ENCODE measurements at regions not wholly inside any gene's neighbourhood (a gene's known extent, or its start where the extent isn't known, plus 50 kb on each side); places are given as distances from the start of the nearest gene placed in this dataset.

GRCh38 chr5:163373436-163374084, 63.8 kb upstream of the CCNG1 start:
- Histone ChIP-seq H3K4me2 (ENCODE audit: insufficient read depth, low read length) (no peak overlapping the region), H3K36me3 (ENCODE audit: control insufficient read depth in 2 of 2, extremely low read depth in 1 of 2, insufficient read depth in 2 of 2, low read length in 2 of 2) (no peaks in the 10 kb centered on the region), H3K27me3 (ENCODE audit: control insufficient read depth in 2 of 2, insufficient read depth in 2 of 2, low read length in 2 of 2) (no peaks in the 10 kb centered on the region), H3K27ac (ENCODE audit: insufficient read depth, low read depth, low read length) (no peak overlapping the region), H3K79me2 (ENCODE audit: control insufficient read depth, insufficient read depth, low read length) (no peaks in the 10 kb centered on the region), H3K9ac (replicated peaks; ENCODE audit: extremely low read depth, insufficient read depth, low read length) (no peak overlapping the region), H3K9me3 (replicated peaks; ENCODE audit: control insufficient read depth, insufficient read depth, low read length) (no peaks in the 10 kb centered on the region), H3K4me3 (replicated peaks in 1 of 3; ENCODE audit: insufficient read depth in 1 of 3, low read depth in 1 of 3, low read length in 3 of 3) (no peak overlapping the region), H4K20me1 (replicated peaks; ENCODE audit: control insufficient read depth, extremely low read depth, insufficient read depth, low read length) (no peaks in the 10 kb centered on the region), H3K4me1 (ENCODE audit: control insufficient read depth, extremely low read depth, insufficient read depth, low read length) (no peaks in the 10 kb centered on the region), H2AFZ (ENCODE audit: low read depth, low read length) (no peak overlapping the region), H3K9me1 (replicated peaks; ENCODE audit: control insufficient read depth, extremely low read depth, insufficient read depth, low read length) (no peaks in the 10 kb centered on the region)
- no peak for TF ChIP-seq POLR2A (IDR thresholded peaks at IDR 0.05; ENCODE audit: low read depth, low read length)
- TF ChIP-seq GATA2 (IDR thresholded peaks at IDR 0.05; ENCODE audit: insufficient read depth, insufficient read length, low read depth, low read length) = no peak
- TF ChIP-seq MYC (IDR thresholded peaks at IDR 0.05; ENCODE audit: low read depth, low read length) = no peak
- no peak for TF ChIP-seq EZH2 (IDR thresholded peaks at IDR 0.05; ENCODE audit: borderline replicate concordance, low read depth, low read length, severe bottlenecking)
- TF ChIP-seq, protein P1, sequence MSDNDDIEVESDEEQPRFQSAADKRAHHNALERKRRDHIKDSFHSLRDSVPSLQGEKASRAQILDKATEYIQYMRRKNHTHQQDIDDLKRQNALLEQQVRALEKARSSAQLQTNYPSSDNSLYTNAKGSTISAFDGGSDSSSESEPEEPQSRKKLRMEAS (IDR thresholded peaks at IDR 0.05; ENCODE audit: insufficient read depth, insufficient read length) = no peak
- TF ChIP-seq POLR2AphosphoS5 (IDR thresholded peaks at IDR 0.05; ENCODE audit: insufficient read depth, low read depth, low read length) = no peak
- no peak for TF ChIP-seq FOS (IDR thresholded peaks at IDR 0.05; ENCODE audit: borderline replicate concordance, insufficient read depth, low read length)
- no peak for TF ChIP-seq JUN (IDR thresholded peaks at IDR 0.05; ENCODE audit: borderline replicate concordance, insufficient read depth, insufficient read length, low read depth)
- no peak for TF ChIP-seq CTCF (IDR thresholded peaks at IDR 0.05; ENCODE audit: extremely low read depth in 1 of 2, insufficient read depth in 1 of 2, low read depth in 1 of 2, low read length in 2 of 2)
- dilution Hi-C loops (cut with MboI; ENCODE audit: extremely low pct_ligation_motif_present, low sequenced_read_pairs) (no loop called here), intact Hi-C loops (cut with micrococcal nuclease) (no loop called here)
- ChIA-PET CTCF (no interaction called here), POLR2A (no interaction called here)
- BruUV-seq (replicated peaks) = no TSS peak
- no peak for FAIRE-seq
- DNase-seq (ENCODE audit: low read depth, low spot score) = no peak

Data from endothelial cell of umbilical vein (primary cell).